HG02642 (cell line): ENCODE measurements at regions not wholly inside any gene's neighbourhood (a gene's known extent, or its start where the extent isn't known, plus 50 kb on each side); places are given as distances from the start of the nearest gene placed in this dataset.

ENCODE experiments used
- ATAC-seq: cut with Tn5 transposase; IDR thresholded peaks from one replicate; pipeline ENCODE4 v1.9.1; 2021; ENCODE audit warnings: mild to moderate bottlenecking; ENCODE audit not compliant: unreplicated experiment, poor library complexity

DNA sequence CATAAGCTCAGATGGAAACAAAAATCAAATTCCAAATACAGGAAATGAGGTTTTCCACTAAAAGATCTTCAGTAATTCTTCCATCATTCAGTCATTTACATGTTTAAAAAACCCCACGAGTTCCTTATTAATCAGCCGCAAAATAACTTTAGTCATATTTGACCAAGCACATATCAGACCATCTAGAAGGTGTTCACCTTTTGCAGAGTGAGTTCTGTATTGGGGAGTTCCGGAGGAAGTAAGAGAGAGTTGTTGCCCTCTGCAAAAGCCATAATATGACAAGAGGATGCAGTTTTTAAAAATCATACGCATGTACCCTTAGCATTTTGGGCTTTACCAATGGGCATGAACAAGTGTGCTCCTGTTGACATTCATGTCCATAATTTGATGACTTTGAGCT, 61.6 kb downstream of the CCR1 start:
- no peak for ATAC-seq

DNA sequence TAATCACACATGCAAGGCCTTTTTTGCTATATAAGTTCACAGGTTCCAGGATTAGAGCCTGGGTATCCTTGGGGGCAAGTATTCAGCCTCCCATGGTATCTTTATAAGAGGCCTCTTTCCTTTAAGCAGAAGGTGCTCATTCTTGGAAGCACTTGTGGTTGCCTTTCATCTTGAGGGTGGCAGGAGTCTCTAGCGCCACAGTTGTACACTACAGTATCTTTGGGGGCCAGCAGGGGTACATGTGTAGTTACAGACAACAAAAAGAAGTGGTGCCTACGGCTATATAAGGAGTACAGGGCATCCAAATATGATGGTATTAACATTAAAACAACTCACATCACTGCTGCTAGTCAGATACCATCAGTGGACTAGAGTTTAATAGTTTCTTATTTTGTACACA, 62.1 kb downstream of the CCR1 start:
- no peak for ATAC-seq

GRCh38 chr3:46145147-46145546, 63.0 kb downstream of the CCR1 start:
- no peak for ATAC-seq

GRCh38 chr3:46143951-46144473, 64.1 kb downstream of the CCR1 start:
- no peak for ATAC-seq

GRCh38 chr3:46141813-46142212, 66.3 kb downstream of the CCR1 start:
- no peak for ATAC-seq

DNA sequence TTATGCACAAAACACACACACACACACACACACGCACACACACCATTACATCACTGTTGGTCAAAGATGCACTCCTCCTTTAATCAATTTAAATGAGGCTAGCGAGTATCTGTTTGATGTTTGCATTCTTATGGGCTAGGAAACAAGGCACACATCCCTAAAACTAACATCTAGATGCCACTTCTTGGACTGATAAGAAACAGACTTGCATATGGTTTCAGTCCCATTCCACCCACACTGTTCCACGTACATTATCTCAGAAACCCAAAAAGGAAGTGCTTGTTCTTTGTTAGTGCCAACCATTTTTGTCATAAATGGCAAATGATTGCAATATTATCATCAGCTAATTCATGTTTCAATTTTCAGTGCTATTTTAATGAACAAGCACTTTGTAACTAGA, 69.5 kb downstream of the CCR1 start:
- no peak for ATAC-seq

- no peak for ATAC-seq
Measured at GRCh38 chr3:46135475-46135874, 72.6 kb downstream of the CCR1 start.

GRCh38 chr3:46133285-46133684, 74.8 kb downstream of the CCR1 start:
- ATAC-seq: no peak

DNA sequence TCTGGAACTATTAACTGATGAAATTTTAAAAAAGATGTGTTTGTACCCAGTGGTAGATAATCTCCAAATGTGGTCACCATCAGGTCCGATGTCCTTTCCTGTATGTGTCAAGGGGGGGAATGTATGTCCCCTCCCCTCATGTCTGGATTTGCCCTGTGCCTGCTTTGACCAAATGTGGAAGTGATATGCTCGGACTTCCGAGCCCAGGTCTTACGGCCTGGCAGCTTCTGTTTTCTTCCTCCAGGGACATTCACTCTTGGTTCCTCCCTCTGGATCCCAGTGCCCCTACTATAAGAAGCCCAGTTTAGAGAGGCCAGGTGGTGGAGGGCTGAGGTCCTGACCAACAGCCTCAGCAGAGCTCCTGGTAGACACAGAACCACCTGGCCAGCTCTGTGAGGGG, 75.5 kb downstream of the CCR1 start:
- ATAC-seq: no peak

GRCh38 chr3:46131884-46132450, 76.1 kb downstream of the CCR1 start:
- no peak for ATAC-seq

DNA sequence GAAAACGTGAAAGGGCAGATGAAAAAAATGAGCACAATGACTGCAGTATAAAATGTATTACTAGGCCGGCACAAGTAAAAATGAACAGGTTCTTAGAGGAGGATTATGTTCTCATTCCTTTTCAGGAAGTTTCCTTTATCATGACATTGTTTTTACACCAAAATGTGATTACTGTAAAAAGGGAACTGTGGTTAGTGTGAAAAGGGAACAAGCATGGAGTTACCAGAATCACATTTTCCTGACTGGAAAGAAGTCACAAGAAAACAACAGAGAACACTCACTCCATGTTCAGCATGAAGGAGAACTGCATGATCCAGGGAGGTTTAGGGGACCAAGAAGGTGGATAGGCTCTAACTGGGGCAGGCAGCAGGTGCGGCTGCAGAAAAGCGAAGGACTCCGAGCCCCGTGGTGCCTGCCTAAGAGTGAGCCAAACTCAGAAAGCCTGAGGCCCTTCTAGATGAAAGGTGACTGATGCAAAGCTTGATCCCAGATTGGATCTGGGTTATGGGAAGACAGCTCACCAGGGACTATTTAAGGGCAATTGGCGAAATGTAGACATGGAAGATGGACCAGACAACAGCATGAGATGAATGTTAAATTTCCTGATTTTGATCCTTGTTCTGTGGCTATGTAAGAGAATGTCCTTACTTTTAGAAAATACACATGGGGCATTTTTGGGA, 77.3 kb downstream of the CCR1 start:
- no peak for ATAC-seq

GRCh38 chr3:46129588-46130272, 78.4 kb downstream of the CCR1 start:
- ATAC-seq: no peak

DNA sequence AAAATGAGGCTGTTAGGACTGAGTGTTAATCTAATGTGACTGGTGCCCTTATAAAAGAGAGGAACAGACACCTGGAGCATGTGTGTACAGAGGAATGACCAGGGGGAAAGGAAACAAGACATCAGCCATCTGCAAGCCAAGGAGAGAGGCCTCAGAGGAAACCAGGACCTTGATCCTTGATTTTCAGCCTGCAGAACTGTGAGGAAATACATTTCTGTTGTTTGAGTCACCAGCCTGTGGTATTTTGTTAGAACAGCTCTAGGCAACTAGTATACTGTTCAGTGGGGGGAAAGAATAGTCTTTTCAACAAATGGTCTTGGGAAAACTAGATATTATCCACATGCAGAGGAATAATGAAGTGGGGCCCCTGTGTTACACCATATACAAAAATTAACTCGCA, 80.6 kb downstream of the CCR1 start:
- no peak for ATAC-seq

DNA sequence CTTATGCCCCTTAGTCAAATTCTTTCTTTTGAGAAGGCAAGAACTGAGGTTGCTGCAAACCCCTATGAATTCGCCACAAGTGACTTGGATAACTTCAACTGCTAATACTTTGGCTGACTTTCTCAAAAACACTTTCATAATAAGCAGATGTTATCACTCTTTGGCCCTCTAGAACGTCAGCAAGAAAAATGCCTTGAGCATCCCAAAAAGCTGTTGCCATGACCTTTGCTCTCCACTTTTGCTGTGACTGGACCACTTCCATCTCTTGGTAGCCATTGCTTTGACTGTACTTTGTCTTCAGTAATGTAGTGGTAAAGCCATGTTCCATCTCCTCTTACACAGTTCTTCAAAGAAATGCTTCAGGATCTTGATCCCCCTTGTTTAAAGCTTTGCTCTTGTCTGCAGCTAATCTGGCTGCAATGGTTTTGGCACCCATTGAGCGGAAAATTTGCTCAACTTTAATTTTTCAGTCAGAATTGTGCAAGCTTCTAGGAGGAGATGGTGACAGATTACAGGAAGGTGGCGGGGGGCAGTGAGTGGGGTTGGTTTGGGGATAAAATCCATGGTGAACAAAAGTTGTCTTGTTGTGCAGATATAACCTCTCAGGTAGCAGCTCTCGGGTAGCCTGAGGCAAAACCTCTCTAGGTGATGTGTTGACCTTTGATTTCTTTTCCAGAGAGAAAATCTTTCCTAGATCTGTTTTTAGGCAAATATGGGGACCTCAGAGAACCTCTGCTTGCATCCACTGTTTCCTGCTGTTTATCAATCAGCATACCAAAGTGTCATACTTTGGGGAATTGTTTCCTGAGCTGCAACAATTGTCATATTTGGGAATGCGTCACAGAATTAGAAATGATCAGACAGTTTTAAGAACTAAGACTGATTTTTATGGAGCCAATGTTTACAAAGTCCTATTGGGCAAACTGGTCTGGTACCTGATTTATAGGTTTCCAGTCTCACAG, 83.6 kb downstream of the CCR1 start:
- no peak for ATAC-seq

- ATAC-seq: no peak
Measured at GRCh38 chr3:46123646-46124045, 84.5 kb downstream of the CCR1 start.

DNA sequence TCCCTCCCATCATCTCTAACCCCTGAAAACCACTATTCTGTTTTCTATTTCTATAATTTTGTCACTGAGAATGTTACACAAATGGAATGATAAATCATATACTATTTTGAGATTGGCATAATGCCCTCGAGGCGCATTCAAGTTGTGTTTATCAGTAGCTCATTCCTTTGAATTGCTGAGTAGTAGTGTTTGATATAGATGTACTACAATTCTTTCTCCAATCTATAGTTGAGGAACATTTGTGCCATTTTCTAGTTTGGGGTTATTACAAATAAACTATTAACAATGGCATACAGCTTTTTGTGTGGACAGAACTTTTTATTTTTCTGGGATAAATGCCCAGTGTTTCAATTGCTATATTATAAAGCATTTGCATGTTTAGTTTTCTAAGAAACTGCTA, 86.0 kb downstream of the CCR1 start:
- no peak for ATAC-seq

- ATAC-seq: no peak
Measured at GRCh38 chr3:46120983-46121382, 87.1 kb downstream of the CCR1 start.

DNA sequence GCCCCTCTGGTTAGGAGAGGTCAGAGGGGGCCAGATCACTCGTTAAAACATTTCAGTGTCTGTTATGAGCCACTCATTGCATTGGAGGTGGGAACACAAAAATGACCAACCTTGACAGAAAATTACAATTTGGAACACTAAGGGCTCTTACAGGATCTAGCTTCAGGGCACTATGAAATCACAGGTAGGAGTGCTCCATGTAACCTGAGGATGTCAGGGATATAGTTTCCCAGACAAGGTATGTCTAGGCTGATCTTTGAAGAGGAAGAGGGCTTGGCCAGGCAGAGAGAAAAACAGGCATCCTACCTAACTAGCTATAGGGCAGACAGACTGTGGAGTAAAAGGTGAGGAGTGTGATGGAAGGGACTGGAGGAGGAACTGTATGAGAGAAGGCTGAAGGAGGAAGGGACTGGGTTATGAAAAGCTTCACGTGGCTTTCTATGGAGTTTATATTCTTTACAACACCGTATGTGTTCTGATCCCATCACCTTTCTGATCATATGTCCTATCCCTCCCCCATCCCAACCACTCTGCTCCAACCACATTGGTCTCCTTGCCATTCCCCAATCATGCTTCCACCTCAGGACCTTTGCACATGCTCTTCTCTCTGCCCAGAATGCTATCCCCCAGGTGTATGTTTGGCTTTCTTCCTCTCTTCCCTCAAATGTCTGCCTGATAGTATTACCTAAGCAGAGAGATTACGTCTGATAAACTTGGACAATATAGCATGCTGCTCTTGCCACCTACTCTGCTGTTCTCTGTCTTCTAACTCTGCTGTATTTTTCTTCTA, 88.2 kb downstream of the CCR1 start:
- ATAC-seq: no peak

- ATAC-seq: no peak
Measured at GRCh38 chr3:46119253-46119652, 88.9 kb downstream of the CCR1 start.

DNA sequence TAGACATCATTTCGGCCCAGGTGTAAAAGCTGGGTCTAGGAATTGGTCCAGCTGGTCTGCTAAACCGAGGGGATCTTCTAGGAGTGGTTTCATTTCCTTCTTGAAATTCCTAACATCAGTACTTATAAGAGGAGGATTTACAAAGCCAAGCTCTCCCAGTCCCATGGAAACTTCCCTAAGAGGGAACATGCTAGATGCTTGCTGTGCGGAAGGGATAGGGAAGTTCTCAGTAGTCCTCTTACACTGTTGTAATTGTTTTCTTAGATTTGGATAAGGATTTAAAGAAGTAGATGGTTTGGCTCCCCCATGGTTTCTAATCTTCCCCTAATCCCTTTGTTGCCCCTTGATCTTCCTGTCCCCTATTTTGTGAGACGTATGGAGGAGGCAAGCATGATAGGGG, 89.7 kb upstream of the XCR1 start:
- no peak for ATAC-seq
